Superior temporal gyrus (tissue), 1 donor: ENCODE measurements at regions not wholly inside any gene's neighbourhood (a gene's known extent, or its start where the extent isn't known, plus 50 kb on each side); places are given as distances from the start of the nearest gene placed in this dataset.

Experiments
- DNase-seq: peaks from one replicate; pipeline ENCODE4 v3.0.0-alpha.2; 2016; ENCODE audit errors: extremely low spot score

GRCh38 chr1:55987491-55988249, 591.7 kb downstream of the PLPP3 start:
- no peak for DNase-seq

- no peak for DNase-seq
Measured at GRCh38 chr1:55986003-55986402, 593.4 kb downstream of the PLPP3 start.

- no peak for DNase-seq
Measured at GRCh38 chr1:55981010-55981650, 598.2 kb downstream of the PLPP3 start.

GRCh38 chr1:55980582-55980981, 598.8 kb downstream of the PLPP3 start:
- DNase-seq: no peak

- DNase-seq: no peak
Measured at GRCh38 chr1:55974714-55975441, 604.5 kb downstream of the PLPP3 start.

- DNase-seq: no peak
Measured at GRCh38 chr1:55970526-55971110, 608.7 kb downstream of the PLPP3 start.

- no peak for DNase-seq
Measured at GRCh38 chr1:55969322-55969721, 610.0 kb downstream of the PLPP3 start.

- no peak for DNase-seq
Measured at GRCh38 chr1:55968661-55969060, 610.7 kb downstream of the PLPP3 start.

GRCh38 chr1:55965981-55966461, 613.3 kb downstream of the PLPP3 start:
- DNase-seq: no peak

GRCh38 chr1:55962472-55962871, 616.9 kb downstream of the PLPP3 start:
- no peak for DNase-seq

- no peak for DNase-seq
Measured at GRCh38 chr1:55959136-55959548, 620.2 kb downstream of the PLPP3 start.

- no peak for DNase-seq
Measured at GRCh38 chr1:55958498-55958897, 620.9 kb downstream of the PLPP3 start.

GRCh38 chr1:55957276-55957675, 622.1 kb downstream of the PLPP3 start:
- DNase-seq: no peak

- DNase-seq: peak; percentile 12
Measured at GRCh38 chr1:55955016-55955621, 624.2 kb downstream of the PLPP3 start.

- DNase-seq: no peak
Measured at GRCh38 chr1:55951291-55951690, 628.1 kb downstream of the PLPP3 start.

- DNase-seq: no peak
Measured at GRCh38 chr1:55947446-55947845, 631.9 kb downstream of the PLPP3 start.

GRCh38 chr1:55943721-55944435, 635.5 kb downstream of the PLPP3 start:
- no peak for DNase-seq

GRCh38 chr1:55943012-55943411, 636.4 kb downstream of the PLPP3 start:
- no peak for DNase-seq

GRCh38 chr1:55939866-55940265, 639.5 kb downstream of the PLPP3 start:
- DNase-seq: no peak

GRCh38 chr1:55938861-55939260, 640.5 kb downstream of the PLPP3 start:
- no peak for DNase-seq

- no peak for DNase-seq
Measured at GRCh38 chr1:55938376-55938850, 641.0 kb downstream of the PLPP3 start.
